OCI-M2 (cell line): ENCODE measurements at regions not wholly inside any gene's neighbourhood (a gene's known extent, or its start where the extent isn't known, plus 50 kb on each side); places are given as distances from the start of the nearest gene placed in this dataset.
"Not testable (repeated sequence)": the region's sequence is repeated elsewhere in the genome, so short reads cannot be mapped to it uniquely, and the experiment has no call there.

Experiments
- DNase-seq: peaks from one replicate; lab custom pipeline; 2025; ENCODE audit not compliant: unreplicated experiment; lab: John Stamatoyannopoulos, UW

DNA sequence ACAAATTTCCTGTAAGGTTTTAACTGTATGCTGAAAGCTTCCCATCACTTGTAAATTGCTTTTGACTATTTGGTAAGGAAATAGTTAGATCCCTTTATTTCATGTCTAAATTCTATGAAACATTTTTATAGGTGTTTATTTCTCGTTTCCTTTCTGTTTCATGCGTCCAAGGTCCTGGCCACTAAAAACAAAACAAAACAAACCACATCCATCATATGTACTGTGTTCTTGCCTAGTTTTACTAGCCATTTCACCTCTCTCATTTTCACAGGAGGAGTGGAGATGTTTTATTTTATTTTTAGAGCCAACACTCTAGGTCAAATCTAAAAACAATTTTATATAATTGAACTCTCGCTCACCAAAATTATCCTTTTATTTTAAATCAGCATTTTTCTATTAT is 375.2 kb upstream of the CTSO start:
- DNase-seq, result no peak

DNA sequence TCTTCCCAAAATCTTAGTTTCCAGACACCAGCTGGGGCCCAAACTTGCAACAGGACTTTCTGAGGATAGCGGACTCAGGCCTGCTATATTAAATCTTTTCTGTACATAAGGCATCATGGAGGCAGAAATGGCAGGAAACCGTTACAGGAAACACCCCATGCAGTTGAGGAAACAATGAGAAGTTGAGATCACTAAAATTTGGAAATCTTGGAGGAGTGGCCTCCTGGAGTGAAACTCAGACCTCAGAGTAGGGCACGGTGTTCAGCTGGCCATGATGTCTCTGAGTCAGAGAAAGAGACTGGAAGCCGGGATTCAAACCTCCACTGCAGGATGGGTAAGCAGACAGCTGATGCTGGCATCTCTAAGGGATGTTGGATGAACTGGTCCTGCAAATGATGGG is 372.6 kb upstream of the CTSO start:
- no peak for DNase-seq

DNA sequence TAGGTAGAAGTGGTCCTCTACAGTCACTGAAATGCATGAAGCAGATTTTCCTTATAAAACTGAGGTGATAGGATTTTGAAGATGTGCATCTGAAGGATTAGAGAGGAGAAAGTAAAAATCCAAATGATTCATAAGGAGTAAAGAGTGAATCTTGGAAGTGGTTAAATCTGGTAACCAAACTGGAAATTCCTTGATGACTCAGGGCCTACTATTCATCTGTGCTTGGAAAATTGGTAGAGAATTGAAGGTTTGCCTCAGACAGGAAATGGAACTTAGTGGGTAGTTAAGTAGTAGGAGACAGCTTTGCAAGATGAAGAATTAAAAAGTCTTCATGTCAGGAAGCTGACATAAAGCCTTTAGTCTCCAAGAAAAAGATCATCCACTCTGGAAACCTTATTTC is 368.9 kb upstream of the CTSO start:
- DNase-seq, result no peak

DNA sequence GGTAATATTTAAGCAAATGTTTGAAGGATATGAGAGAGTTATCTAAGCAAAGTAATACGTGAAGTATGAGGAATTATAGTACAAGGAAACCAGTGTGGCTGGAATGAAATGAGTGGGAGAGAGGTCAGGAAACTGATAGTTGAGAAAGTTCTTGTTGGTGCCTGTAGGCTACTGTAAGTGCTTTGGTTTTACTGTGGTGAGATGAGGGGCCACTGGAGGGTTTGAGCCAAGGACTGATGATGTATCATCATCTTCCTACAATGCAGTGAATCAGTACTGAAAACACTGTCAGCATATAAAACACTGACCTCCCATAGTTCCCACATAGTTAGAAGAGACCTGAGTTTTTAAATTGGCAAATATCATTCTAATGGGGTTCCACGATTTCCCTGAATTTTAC is 367.5 kb upstream of the CTSO start:
- DNase-seq, result no peak

DNA sequence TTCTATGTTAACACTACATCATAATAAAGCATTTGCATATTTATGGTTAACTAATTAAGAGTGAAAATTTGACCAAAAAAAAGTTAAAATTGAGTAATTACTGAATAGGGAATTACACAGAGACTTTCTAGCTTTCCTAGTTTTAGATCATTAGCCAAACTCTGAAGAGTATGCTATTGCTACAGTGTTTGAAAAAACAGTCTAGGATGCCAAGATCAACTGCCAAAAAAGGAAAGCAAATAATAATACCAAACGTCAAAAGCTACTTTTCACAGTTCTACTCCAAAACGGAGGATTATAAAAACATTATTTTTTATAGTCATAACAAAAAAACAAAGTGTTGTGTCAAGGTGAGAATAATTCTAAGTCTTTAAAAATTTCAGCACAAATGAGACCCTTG is 359.8 kb upstream of the CTSO start:
- DNase-seq, result no peak

DNA sequence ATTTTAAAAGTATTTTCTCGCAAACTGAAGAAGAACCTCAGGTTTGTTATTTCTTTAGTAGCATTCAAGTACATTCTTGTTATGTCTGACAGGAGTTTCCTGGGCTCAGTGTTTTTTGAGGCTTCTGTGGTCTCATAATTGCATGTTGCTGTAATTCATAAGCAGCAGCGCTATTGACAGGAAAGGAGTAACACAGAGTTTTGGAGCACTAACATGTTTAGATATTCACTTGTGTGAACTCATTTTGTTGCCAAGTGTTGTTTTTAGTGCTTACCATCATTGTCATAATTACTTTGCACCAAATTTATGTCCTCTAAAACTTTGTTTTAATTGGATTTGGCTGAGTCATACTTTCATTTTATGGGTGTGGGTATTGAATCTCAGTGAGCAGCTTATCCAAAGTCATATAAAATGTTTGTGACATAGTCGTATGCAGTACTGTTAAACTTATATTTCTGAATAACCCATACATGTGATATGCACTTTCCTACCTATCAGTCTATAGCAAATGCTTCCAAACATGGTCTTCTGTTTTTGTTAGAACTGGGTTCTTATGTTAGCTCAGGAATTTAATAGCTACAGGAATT is 358.7 kb upstream of the CTSO start:
- DNase-seq, result no peak

DNA sequence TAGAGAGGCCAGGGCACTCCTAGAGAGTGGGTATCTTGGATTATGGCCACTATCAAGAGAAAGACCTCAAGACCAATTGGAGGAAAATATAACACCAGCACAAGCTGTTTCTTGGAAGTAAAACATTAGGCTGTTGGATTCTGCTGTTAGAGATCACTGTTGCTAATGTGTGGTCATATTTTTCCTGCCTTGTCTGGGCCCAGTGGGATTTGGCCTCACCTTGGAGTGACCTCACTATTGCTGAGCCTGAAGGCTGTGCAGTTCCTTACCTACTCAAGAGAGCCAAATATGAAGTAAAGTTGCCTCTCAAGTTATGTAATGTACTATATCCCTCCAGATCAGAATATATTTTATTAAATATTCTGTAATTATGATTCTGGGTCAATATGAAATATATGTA is 355.4 kb upstream of the CTSO start:
- no peak for DNase-seq

DNA sequence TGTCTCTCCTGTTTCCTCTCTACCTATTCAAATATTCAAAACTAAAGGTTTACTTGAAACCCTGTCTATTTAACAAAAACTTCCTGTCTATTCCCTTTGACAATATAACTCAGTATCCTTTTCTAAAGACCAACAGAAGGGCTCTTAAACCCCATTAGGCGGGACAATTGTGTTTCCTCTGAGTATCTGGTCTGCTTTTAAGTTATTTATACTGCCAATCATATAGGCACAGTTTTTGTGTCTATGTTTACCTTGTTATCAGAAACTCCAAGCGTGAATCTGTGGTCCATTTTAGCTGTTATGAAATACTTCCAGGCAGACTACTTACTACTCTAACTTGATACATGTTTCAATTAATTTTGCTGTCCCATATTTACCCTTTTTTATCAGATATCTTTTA is 350.0 kb upstream of the CTSO start:
- DNase-seq, result no peak

DNA sequence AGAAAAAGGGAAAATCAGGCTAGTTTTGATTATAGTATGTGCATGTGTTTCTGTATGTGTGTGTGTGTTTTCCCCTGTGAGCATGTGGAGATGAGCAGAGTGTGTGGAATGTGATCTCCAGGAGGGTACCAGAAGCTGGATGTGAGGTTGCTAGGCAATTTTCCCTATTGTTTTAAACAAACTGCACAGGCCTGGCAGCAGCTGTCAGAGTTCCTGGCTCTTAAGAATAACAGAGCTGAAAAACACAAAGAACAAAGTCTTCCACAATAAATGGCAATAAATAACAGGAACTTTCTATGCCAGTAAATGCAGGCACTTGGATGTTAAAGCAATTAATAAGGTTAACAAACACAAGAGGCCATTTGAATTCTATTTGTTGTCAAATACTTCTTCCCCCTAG is 344.6 kb upstream of the CTSO start:
- DNase-seq, result no peak

DNA sequence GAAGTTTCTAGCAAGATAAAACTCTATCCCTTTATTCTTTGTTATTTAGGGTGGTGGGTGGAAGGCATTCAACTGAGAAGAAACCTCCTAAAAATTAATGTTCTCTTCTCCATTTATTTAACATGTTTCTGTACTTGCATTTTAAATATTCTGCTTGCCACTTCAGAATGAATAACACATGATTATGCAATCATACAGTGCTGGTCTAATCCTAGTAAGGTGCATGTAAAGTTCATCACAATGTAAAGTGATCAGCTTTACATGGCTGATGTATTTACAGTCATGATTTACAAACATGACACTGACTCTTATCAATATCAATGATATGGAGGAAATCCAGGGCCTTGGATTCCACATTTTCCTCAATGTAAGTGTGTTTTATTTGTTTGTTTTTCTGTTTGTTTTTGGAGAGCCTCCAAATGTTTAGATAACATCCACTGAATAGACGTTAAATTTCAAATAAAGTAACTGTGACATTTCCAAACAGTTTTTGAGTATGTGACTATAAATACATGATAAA is 342.1 kb upstream of the CTSO start:
- no peak for DNase-seq

DNA sequence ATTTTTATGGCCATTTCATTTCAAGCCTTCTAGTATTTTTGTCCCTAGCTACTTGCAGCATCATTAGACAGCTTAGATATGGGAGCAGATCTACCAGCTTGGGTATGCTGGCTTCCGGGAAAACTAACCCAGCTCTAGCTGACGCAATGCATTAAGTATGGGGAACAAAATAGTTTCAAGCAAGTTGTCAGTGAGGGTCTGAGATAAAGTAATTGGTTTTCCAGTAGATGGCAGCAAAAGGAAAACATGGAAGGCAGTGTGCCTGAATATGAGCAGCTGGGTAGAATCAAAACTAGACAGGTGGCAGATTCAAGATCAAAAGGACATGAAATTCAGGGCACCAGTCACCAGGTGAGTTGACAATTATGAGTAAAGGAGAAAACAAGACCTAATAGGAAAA is 340.9 kb upstream of the CTSO start:
- DNase-seq, result no peak

DNA sequence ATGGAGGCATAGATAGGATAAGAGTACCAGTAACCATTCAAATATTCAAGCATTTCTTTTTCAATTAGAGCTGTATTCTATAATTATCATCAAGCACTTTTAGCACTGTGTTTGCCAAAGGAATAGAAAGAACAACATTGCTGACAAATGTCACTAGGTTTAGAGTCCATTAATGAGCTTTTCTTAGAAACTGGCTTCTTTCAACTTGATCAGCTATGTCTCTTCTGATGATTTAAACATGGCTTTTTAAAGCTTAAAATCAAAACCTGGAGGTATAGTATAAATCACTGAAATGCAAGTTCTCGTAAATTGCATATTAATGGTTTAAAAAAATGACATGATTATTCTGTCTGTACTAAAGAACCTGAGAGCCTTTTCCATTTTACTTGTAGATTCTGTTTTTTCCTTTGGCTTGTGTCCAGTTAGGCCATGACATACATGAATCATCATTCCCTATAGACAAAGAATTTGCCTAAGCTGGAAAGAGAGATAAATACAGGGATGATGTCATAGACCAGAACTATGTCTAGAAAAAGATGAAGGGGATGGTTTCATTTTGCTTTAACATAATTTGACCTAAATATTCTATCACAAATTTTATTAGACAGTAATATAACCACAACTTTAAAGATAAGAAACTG is 340.1 kb upstream of the CTSO start:
- DNase-seq, result no peak

DNA sequence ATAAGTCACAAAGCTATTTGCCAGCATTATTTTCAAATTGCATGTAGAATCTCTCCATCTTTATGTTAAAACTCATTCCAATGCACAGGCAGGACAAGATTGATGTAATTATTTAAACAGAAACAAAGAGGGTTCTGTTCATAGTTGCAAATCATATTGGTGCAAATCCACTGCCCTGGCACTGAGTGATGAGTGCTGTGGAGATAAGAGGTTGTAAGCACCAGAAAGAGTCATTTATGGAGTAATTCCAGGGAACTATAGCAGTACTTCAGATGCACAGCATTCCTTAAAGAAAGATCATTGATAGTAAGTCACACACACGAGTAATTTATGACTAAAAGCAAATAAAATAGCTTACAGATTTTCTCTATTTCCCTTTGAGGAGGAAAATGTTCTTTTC is 337.7 kb upstream of the CTSO start:
- no peak for DNase-seq

DNA sequence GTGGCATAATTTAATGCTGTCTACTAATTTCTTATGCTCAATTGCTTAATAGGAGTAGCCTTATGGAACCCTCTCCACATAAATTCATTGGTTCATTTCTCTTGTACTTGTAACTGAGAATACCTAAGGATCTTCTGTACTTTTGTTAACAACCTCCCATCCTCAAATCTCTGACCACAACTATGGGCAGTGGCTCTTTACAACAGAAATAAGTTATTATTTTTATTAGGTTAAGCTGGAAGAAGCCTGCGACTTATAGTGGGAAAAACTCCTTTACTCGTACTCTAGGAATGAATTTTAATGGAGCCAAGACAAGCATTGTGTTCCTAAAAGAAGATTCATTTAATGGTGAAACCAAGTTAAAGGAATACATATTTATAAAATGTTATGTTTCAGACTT is 337.1 kb upstream of the CTSO start:
- DNase-seq, result no peak

DNA sequence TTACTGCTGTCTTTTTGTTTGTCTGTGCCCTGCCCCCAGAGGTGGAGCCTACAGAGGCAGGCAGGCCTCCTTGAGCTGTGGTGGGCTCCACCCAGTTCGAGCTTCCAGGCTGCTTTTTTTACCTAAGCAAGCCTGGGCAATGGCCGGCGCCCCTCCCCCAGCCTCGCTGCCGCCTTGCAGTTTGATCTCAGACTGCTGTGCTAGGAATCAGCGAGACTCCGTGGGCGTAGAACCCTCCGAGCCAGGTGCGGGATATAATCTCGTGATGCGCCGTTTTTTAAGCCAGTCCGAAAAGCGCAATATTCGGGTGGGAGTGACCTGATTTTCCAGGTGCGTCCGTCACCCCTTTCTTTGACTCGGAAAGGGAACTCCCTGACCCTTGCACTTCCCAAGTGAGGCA is 336.4 kb upstream of the CTSO start:
- DNase-seq, result not testable (repeated sequence)

DNA sequence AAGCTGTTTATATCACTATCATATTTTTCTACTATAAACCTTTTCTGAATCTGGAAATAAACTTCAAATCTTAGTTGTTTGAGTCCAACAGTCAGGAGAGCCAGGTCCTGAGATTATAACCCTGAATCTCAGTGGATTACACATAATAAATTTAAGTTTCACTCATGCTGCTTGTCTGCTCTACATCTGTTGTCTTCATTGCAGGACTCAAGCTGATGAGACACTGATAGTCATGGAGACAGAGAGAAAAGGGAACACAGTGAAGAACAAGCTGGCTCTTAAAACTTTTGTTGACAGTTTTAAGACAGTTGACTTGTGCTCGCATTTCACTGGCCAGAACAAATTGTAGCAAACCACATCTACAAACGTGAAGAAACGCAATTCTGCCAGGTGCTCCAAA is 327.0 kb upstream of the CTSO start:
- no peak for DNase-seq

DNA sequence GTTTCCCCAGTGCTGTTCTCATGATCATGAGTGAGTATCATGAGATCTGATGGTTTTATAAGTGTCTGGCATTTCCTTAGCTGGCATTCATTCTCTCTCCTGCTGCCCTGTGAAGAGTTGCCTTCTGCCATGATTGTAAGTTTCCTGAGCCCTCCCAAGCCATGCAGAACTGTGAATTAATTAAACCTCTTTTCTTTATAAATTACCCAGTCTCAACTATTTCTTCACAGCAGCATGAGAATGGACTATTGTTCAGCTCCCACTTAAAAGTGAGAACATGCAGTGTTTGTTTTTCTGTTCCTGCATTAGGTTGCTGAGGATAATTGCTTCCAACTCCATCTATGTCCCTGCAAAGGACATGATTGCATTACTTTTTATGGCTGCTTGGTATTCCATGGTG is 311.7 kb upstream of the CTSO start:
- no peak for DNase-seq

DNA sequence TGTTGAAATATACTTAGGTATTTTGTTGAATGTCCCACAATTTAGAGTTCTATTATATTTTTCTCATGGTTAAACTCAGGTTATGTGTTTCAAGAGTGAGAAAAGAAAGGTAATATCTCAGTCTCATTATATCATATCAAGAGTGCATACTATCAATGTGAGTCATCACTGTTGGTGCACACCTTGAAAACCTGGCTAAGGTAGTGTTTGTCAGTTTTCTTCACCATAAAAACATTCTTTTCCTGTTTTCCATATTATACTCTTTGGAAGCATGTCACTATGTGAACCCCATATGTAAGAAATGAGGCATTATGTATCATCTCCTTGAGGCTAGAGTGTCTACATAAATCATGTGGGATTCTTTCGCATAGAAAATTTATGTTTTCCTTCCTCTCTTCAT is 307.6 kb upstream of the CTSO start:
- no peak for DNase-seq

DNA sequence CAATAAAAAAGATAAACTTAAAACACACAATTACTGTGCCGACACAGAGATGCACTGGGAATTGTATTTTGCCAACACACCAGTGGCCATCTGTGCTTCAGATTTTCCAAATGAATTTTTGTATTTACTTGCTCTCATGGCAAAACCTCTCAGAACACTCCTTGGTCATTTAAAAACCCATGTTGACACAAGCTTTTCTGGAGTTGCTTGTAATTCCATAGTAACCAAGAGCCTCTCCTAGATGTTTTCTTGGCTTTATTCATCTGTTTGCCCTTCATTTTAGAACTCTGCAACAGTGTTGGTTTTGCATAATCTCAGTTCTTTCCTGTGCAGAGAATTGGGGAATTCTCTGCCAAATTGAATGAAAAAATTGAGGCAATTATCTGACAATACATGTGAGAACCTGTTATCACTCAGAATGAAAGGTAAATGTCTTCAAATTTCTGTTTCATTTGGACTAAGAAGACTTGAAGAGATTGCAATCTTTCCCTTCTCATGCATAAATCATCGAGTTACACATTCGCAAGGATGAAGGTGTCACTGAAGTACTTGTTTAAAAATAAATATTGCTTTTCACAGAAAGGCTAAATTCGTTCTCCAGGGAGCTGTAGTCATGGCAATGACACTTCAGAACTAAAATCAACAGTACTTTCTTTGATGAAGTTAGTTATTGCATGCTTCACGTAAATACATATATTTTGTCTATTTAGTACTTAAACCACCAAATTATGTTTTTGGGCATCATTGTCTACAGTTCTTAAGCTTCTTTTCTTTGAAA is 301.8 kb upstream of the CTSO start:
- DNase-seq, result no peak

DNA sequence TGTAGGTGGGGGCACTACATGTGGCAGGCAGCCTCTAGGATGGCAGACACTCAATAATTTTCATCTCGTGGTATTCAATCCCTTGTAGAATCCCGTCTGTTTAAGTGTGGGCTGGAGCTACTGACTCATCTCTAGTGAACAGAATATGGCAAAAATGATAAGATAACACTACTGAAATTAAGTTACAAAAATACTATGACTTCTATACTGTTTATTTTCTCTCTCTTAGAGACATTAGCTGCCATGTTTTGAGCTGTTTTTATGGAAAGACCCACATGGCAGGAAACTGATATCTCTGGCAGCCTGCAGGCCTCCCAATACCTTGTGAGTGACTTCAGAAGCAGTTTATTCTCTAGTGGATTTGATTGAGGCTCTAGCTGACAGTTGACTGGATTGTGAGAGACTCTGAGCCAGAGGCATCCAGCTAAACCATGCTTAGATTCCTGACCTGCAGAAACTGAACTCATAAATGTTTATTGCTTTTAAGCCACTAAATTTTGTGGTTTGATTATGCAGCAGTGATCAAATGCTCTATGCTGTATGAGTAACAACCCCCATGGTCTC is 298.8 kb upstream of the CTSO start:
- DNase-seq, result peak; percentile 20

DNA sequence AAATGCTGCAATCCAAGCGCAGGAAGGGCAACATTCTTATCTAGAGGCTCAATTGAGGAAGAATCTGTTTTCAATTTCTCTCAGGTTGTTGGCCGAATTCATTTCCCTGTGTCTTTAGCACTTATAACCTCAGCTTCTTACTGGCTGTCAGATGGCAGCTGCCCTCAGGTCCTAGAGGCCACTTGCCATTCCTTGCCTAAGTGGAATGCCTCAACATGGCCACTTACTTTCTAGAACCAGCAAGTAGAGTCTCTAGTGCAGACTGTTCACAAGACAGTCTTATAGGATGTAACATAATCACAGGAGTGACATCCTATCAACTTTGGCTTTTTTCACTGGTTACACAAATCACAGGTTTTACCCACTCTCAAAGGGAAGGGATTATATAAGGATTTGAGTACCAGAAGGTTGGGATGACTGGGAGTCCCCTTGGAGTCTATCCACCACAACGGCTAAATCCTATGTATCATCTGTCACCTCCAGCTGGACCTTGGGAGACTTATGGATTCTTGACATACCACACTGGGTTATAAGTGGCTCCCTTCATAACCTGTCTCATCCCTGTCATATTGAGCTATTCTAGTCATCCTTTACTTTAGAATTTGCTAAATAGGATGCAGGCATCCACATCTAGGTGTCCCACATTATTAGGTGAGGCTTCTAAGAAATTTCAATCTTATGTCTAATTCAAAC is 297.9 kb upstream of the CTSO start:
- no peak for DNase-seq

DNA sequence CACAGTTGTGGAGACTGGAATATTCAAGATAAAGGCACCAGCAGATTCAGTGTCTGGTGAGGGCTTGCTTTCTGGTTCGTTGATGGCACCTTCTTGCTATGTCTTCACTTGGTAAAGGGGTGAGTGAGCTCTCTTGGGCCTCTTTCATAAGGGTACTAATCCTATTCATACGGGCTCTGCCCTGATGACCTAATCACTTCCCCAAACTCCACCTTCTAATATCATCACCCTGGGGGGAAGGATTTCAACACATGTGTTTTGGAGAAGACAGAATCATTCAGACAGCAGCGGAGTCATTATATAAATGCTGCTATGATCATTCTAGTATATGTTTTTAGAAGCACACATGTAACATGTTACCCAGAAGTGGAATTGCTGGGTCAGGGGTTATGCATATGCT is 295.3 kb upstream of the CTSO start:
- no peak for DNase-seq
